HG03095 (cell line): ENCODE measurements at regions not wholly inside any gene's neighbourhood (a gene's known extent, or its start where the extent isn't known, plus 50 kb on each side); places are given as distances from the start of the nearest gene placed in this dataset.

Source experiments
- ATAC-seq: cut with Tn5 transposase; IDR thresholded peaks from one replicate; pipeline ENCODE4 v1.9.1; 2021; ENCODE audit warnings: moderate library complexity; ENCODE audit not compliant: unreplicated experiment

- no peak for ATAC-seq
Observed at GRCh38 chr4:112889619-112890527, 159.6 kb upstream of the ANK2 start.

- ATAC-seq: no peak
Observed at GRCh38 chr4:112894480-112894879, 155.0 kb upstream of the ANK2 start.

- no peak for ATAC-seq
Observed at GRCh38 chr4:112894951-112895350, 154.5 kb upstream of the ANK2 start.

- peak; percentile 67 for ATAC-seq
Observed at GRCh38 chr4:112895811-112896608, 153.4 kb upstream of the ANK2 start.

DNA sequence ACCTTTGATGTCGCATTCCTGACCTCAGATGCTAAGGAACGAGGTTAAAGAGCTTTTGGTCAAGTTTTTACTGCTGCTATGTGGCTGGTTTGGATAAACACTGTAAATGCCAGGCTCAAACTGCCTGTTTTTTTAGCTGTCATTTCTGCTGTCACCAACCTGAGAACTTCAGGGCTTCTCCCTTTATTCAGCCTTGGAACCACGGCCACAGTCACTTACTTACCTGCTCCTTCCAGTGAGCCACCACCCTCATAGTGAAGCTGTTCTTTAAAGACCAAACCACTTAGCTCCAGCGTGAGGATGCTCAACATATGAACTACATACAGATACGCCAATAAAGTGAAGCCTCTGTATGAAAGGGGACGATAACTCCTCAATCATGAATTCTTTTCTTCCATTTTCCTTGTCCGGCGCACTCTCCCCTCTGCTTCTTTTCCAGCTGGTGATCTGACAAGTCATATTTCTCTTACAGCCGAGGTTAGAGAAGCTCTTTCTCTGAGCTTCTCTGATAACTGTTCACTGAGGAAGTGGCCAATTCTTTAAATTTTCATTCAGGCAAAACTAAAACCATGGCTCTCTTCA lies 152.8 kb upstream of the ANK2 start:
- ATAC-seq: no peak

GRCh38 chr4:112897543-112897942 lies 151.9 kb upstream of the ANK2 start:
- no peak for ATAC-seq

DNA sequence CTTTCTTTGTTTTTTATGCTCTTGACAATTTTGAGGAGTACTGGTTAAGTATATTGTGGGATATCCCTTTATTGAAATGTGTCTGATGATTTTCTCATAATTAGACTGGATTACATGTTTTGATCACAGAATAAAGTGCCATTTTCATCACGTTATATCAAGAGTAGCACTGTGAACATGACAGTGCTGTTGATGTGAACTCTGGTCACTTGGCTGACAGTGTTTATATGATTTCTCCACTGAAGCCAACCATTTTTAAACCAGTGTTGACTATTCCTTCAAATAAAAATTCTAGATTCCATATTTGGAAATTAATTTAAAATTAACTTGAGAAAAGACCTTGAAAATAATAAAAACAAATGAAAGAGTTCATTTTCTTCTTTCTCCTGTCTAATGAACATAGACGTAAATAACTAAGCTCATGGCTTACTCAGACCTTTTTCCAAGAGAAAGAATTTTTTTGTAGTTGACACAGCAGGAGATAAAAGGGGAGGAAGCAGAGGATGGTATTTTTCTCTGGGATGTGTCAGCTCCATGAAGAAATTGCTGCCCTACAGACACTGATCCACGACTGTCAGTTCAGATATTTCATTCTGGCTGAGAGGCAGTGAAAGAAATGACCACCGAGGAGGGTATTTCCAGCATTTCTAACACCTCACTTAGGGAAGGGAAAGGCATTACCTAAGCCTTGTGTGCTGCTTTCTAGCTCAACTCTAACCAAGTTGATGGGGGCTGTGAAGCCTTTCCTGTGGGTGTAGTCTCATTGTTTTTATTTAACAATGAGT lies 150.9 kb upstream of the ANK2 start:
- no peak for ATAC-seq

- ATAC-seq: no peak
Observed at GRCh38 chr4:112900416-112900815, 149.0 kb upstream of the ANK2 start.

DNA sequence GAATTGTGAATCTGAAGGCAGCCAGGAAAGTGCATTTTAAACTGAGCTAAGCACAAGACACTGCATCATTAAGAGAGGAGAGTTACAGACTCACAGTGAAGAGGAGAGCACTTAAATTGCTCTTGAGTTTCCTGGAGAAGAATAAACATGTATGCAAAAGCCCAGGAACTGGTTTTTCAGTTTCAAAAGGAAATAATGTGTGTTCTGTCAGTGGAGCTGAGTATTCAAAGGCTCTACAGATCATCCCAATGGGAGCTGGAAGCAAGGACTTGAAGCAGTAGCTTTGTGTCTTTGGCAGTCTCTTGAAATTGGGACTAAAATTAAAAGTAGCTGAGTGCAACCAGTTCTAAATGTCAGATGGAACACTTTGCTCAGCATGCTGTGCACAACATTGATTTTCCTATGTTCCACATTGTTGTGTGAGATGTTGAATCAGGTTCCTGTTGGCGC lies 147.5 kb upstream of the ANK2 start:
- no peak for ATAC-seq

GRCh38 chr4:112905728-112906127 lies 143.7 kb upstream of the ANK2 start:
- ATAC-seq: no peak

DNA sequence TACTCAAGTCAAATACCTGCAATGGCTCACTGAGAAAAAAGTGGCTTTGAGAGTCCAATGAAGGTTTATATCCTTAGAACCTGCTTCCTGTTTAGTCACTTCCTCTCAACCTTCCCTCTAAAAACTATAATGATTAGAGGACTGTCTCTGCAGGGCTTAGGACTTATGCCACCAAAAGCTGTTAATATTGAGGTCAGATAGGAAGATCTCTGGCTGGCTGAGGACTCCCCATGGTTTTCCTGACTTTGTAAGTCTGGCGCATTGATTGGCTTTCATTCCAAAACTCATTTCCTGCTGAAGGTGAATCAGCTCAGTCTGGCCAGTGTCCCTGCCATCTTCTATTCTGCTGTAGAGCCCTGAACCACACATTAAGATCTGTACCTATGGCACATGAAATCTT lies 140.9 kb upstream of the ANK2 start:
- no peak for ATAC-seq

DNA sequence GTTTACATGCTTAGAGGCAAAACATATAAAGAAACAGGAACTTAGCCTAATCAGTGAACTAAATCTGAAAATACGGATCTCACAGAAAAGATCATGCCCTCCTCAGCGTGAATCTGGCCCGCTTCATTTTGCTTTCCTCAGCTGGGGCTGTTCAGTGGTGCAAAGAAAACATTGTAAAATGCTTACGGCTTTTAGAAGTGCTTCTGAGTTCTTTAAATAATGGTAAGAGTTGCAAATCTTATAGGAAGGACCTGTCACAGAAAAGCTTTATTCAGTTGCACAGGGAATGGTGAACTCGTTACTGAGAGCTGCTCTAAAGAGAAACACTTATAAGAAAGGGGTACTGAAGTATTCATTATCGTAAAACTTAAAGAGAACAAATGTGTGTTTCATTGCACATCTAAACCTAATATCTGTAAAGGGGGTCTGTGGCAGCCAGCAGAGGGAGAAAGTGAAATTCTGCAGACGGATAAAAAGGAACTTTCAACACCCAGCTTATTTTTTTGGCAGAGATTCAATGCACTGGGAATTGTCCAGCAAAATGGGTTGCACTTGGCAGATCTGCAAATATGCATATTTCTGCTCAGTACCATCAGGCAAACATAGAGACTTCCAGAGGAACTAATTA lies 139.2 kb upstream of the ANK2 start:
- no peak for ATAC-seq

- no peak for ATAC-seq
Observed at GRCh38 chr4:112916868-112917267, 132.6 kb upstream of the ANK2 start.

DNA sequence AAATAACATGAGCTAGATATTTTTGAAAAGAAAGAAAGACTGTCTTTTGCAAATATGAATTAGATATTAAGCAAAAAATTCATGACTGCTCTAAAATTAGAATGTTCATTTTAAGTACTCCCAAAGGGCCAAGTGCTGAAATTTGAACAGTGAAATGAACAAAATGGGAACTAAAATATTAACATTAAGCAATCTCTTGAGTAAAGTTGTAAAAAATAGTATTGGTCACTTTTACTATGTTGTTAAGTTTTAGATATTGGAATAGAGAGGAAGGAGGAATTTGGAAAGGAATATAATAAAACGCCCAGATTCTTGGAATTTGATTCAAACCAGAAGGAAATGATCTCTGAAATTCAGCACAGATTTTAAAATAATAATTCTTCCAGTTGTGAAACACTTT lies 125.9 kb upstream of the ANK2 start:
- ATAC-seq: no peak

DNA sequence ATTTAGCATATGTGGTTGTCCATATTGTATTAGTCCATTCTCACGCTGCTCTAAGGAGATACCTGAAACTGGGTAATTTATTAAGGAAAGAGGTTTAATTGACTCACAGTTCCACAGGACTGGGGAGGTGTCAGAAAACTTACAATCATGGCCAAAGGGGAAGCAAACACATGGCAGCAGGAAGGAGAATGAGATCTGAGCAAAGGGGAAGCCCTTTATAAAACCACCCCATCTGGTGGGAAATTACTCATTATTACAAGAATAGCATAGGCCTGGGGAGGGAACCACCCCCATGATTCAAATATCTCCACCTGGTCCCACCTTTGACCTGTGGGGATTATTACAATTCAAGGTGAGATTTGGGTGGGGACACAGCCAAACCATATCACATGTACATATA lies 122.6 kb upstream of the ANK2 start:
- ATAC-seq: no peak

DNA sequence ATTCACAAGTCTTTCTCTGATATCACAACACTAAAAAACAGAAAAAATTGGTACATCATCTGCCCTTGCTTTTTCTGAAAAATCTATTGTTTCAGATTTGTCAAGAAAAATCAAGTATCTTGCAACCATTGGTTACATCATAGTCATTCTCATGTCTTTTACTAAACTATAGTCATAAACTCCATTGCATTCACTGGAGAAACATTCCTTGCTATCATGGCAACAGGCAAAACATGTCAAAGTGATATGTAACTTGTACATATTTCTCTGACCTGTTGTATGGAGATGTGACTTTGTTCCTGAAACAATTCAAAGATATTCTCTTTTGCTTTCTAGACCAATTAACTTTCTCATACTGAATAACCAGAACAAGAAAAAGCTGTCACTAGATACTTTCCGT lies 121.9 kb upstream of the ANK2 start:
- no peak for ATAC-seq

DNA sequence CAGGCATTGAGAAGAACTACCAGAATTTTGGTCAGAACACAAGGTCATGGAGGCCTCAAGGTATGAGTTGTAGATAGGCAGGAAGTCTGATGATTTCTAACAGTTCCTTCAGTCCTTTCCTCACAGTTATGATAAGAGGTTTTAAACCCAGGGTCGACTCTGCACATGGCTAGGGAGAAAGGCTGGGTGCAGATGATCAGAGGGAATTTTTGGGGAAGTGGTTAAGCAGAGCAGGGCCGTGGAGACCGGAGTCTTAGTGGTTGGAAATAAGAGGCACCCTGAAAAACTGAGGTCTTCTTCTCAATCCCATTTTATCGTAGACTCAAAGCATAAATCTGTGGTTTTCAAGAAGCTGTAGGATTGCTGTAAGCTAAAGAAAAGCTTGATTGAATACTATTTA lies 118.5 kb upstream of the ANK2 start:
- no peak for ATAC-seq

DNA sequence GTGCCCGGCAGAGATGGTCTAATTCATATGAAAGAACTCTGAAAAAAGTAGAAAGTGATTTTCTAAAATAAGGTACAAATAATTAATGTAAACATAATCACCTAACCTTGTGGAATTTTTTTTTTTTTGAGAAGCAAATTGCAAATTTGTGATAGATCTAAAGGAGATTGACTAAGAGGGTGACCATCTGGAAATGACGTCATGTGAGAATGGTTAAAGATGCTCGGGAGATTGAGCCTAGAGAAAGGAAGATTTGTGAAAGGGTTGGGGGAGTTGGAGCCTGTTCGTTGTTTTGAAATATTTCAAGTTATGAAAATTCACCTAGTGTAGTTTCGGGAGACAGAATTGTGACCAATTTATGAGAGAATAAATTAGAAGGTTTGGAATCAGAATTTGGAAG lies 115.7 kb upstream of the ANK2 start:
- ATAC-seq: no peak

DNA sequence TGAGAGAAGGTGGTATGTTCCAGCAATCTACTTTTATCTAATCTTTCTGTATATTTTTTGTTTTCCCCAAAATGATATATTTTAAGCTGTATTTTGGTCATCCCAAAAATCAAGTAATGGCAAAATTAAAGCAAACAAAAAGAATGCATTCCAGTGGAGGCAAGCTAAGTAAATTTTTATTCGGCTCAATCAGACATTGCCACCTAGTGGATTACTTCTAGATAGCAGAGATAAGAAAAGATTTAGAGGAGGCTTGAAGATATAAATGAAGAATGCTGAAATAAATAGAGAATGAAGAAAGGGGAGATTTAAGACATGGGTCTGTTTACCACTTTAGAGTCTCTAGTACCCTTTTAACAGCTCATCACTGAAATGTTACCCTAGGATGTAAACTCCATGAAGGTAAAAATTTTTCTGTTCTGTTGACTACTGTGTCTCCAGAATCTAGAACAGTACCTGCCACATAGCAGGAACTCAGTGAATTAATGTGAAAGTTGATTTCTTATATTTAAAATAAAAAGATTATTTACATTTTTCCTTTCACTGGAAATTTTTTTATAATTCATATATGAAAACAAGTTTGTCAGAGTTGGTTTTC lies 110.9 kb upstream of the ANK2 start:
- no peak for ATAC-seq

GRCh38 chr4:112939901-112940300 lies 109.6 kb upstream of the ANK2 start:
- no peak for ATAC-seq
